ENCODE measurements at regions not wholly inside any gene's neighbourhood (a gene's known extent, or its start where the extent isn't known, plus 50 kb on each side); places are given as distances from the start of the nearest gene placed in this dataset.

- DNase-seq: no peak
Observed at GRCh38 chr2:3059141-3059925, 318.3 kb downstream of the EIPR1 start.

GRCh38 chr2:3054066-3054465 lies 323.6 kb downstream of the EIPR1 start:
- DNase-seq: no peak

GRCh38 chr2:3051266-3051665 lies 326.4 kb downstream of the EIPR1 start:
- no peak for DNase-seq

GRCh38 chr2:3046170-3046865 lies 331.3 kb downstream of the EIPR1 start:
- no peak for DNase-seq

- no peak for DNase-seq
Observed at GRCh38 chr2:3045318-3045921, 332.2 kb downstream of the EIPR1 start.

- no peak for DNase-seq
Observed at GRCh38 chr2:3044587-3045317, 332.9 kb downstream of the EIPR1 start.

GRCh38 chr2:3043726-3044125 lies 333.9 kb downstream of the EIPR1 start:
- DNase-seq: no peak

GRCh38 chr2:3042601-3043585 lies 334.7 kb downstream of the EIPR1 start:
- no peak for DNase-seq

- no peak for DNase-seq
Observed at GRCh38 chr2:3041841-3042600, 335.6 kb downstream of the EIPR1 start.

GRCh38 chr2:3041246-3041645 lies 336.4 kb downstream of the EIPR1 start:
- DNase-seq: no peak

GRCh38 chr2:3040496-3041140 lies 337.0 kb downstream of the EIPR1 start:
- no peak for DNase-seq

GRCh38 chr2:3040066-3040428 lies 337.6 kb downstream of the EIPR1 start:
- no peak for DNase-seq

- DNase-seq: no peak
Observed at GRCh38 chr2:3039188-3040065, 338.2 kb downstream of the EIPR1 start.

- no peak for DNase-seq
Observed at GRCh38 chr2:3038636-3039035, 339.0 kb downstream of the EIPR1 start.

GRCh38 chr2:3037196-3038194 lies 340.1 kb downstream of the EIPR1 start:
- no peak for DNase-seq

- no peak for DNase-seq
Observed at GRCh38 chr2:3036432-3037125, 341.0 kb downstream of the EIPR1 start.

- DNase-seq: no peak
Observed at GRCh38 chr2:3035385-3036050, 342.1 kb downstream of the EIPR1 start.
